ENCODE measurements at regions not wholly inside any gene's neighbourhood (a gene's known extent, or its start where the extent isn't known, plus 50 kb on each side); places are given as distances from the start of the nearest gene placed in this dataset.

- H3K4me3 ChIP-seq, result no peak overlapping the region
- DNase-seq, result no peak
- peak overlapping the region in 1 of 4 donors; percentile 11 for H3K27ac ChIP-seq
- no peaks in the 10 kb centered on the region for H3K27me3 ChIP-seq
- H3K4me1 ChIP-seq, result peaks cover 0 to 13% (median 0%) of the 10 kb centered on the region in 4 donors
- H3K9me3 ChIP-seq, result no peaks in the 10 kb centered on the region
- WGBS, 2 donors (ENCODE audit: low coverage in 1 of 2), result 69% methylated on average over 6 of the region's 6 CpGs; no CpG with 5 or more reads in 1 of the 2 donors
- intact Hi-C loops (cut with DNase I; ENCODE audit: low total_unique reads) (no loop called here), in situ Hi-C loops (cut with MboI; ENCODE audit: low pct_ligation_motif_present in 1 of 4, low pct_unique_long_range_greater_than_20kb in 1 of 4, low sequenced_read_pairs in 3 of 4) (loop anchor here in 1 of 4 donors (10.0 kb wide), 1 partner anchor 94 kb away; no protein-coding TSS in a partner anchor)
- TF ChIP-seq POLR2AphosphoS5 (IDR thresholded peaks at IDR 0.05), result no peak
- no peaks in the 10 kb centered on the region for H3K36me3 ChIP-seq
These were observed 109.9 kb downstream of the DAD1 start for GRCh38 chr14:22479132-22479531.

DNA sequence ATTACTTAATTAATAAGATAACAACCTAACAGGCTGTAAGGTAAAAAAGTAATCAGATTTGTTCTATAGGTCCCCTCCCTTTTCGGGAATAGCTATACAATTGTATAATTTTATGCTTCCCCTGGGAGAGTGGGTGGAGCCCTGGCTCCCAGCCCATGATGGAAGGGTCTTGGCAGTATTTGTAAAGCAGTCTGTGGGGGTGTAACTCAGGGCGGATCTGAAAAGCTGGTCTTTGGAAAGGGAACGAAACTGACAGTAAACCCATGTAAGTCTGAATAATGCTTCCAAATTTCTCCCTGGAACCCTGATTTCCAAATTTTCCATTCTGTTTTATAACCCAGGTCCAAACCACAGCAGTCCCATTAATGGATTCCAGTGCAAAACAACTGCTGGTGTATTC is 110.4 kb downstream of the DAD1 start:
- peaks cover 0 to 13% (median 0%) of the 10 kb centered on the region in 4 donors for H3K4me1 ChIP-seq
- no peak overlapping the region for H3K4me3 ChIP-seq
- H3K9me3 ChIP-seq, result no peaks in the 10 kb centered on the region
- H3K27me3 ChIP-seq, result no peaks in the 10 kb centered on the region
- WGBS, 2 donors (ENCODE audit: low coverage in 1 of 2), result 23 to 39% methylated on average over 3 of the region's 3 CpGs
- no peaks in the 10 kb centered on the region for H3K36me3 ChIP-seq
- in situ Hi-C loops (cut with MboI; ENCODE audit: low pct_ligation_motif_present in 1 of 4, low pct_unique_long_range_greater_than_20kb in 1 of 4, low sequenced_read_pairs in 3 of 4), result loop anchor here in 1 of 4 donors (10.0 kb wide), 1 partner anchor 94 kb away; no protein-coding TSS in a partner anchor
- H3K27ac ChIP-seq, result no peak overlapping the region
- intact Hi-C loops (cut with DNase I; ENCODE audit: low total_unique reads), result no loop called here
- TF ChIP-seq, protein P1, sequence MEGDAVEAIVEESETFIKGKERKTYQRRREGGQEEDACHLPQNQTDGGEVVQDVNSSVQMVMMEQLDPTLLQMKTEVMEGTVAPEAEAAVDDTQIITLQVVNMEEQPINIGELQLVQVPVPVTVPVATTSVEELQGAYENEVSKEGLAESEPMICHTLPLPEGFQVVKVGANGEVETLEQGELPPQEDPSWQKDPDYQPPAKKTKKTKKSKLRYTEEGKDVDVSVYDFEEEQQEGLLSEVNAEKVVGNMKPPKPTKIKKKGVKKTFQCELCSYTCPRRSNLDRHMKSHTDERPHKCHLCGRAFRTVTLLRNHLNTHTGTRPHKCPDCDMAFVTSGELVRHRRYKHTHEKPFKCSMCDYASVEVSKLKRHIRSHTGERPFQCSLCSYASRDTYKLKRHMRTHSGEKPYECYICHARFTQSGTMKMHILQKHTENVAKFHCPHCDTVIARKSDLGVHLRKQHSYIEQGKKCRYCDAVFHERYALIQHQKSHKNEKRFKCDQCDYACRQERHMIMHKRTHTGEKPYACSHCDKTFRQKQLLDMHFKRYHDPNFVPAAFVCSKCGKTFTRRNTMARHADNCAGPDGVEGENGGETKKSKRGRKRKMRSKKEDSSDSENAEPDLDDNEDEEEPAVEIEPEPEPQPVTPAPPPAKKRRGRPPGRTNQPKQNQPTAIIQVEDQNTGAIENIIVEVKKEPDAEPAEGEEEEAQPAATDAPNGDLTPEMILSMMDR (IDR thresholded peaks at IDR 0.05), result no peak
- no peak for TF ChIP-seq EP300 (IDR thresholded peaks at IDR 0.05; ENCODE audit: low read depth)
- TF ChIP-seq POLR2A (IDR thresholded peaks at IDR 0.05), result no peak
- no peak for TF ChIP-seq POLR2AphosphoS5 (IDR thresholded peaks at IDR 0.05)
- no peak for DNase-seq

DNA sequence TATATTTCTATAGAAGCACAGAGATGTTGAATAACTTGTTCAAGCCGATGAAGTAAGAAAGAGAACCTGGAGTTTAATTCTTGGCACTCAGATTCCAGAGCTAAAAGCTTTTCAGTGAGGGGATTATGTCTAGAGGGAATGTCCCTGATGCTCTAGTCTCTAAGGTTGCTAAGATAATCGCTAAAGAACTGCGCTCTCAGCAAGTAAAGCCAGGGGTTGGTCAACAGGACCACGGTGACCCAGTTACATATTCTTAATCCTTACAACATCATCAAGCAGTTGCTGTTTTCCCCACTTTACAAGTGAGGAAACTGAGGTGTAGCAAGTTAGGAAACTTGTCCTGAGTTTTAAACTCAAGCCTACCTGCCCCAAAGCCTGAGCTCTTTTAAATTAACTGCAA is 110.8 kb downstream of the DAD1 start:
- no peak for DNase-seq
- Histone ChIP-seq H3K9me3 (no peaks in the 10 kb centered on the region), H3K4me1 (peaks cover 0 to 13% (median 0%) of the 10 kb centered on the region in 4 donors), H3K4me3 (no peak overlapping the region), H3K27me3 (no peaks in the 10 kb centered on the region), H3K27ac (no peak overlapping the region), H3K36me3 (no peaks in the 10 kb centered on the region)
- in situ Hi-C loops (cut with MboI; ENCODE audit: low pct_ligation_motif_present in 1 of 4, low pct_unique_long_range_greater_than_20kb in 1 of 4, low sequenced_read_pairs in 3 of 4), result loop anchor here in 1 of 4 donors (10.0 kb wide), 1 partner anchor 93 kb away; no protein-coding TSS in a partner anchor
- intact Hi-C loops (cut with DNase I; ENCODE audit: low total_unique reads), result no loop called here
- WGBS, 2 donors (ENCODE audit: low coverage in 1 of 2), result 57 to 73% methylated on average over 1 to 4 of the region's 4 CpGs
- TF ChIP-seq POLR2AphosphoS5 (IDR thresholded peaks at IDR 0.05), result no peak
- no peak for TF ChIP-seq EP300 (IDR thresholded peaks at IDR 0.05; ENCODE audit: low read depth)
- TF ChIP-seq, protein P1 (IDR thresholded peaks at IDR 0.05), result no peak
- TF ChIP-seq POLR2A (IDR thresholded peaks at IDR 0.05), result no peak

- Histone ChIP-seq H3K36me3 (no peaks in the 10 kb centered on the region), H3K9me3 (no peaks in the 10 kb centered on the region), H3K4me1 (peaks cover 0 to 13% (median 0%) of the 10 kb centered on the region in 4 donors), H3K27me3 (no peaks in the 10 kb centered on the region), H3K4me3 (no peak overlapping the region), H3K27ac (no peak overlapping the region)
- intact Hi-C loops (cut with DNase I; ENCODE audit: low total_unique reads), result no loop called here
- DNase-seq, result no peak
- in situ Hi-C loops (cut with MboI; ENCODE audit: low pct_ligation_motif_present in 1 of 4, low pct_unique_long_range_greater_than_20kb in 1 of 4, low sequenced_read_pairs in 3 of 4), result loop anchor here in 1 of 4 donors (10.0 kb wide), 1 partner anchor 93 kb away; no protein-coding TSS in a partner anchor
- TF ChIP-seq POLR2A (IDR thresholded peaks at IDR 0.05) (no peak), EP300 (IDR thresholded peaks at IDR 0.05; ENCODE audit: low read depth) (no peak), POLR2AphosphoS5 (IDR thresholded peaks at IDR 0.05) (no peak)
- TF ChIP-seq, protein P1 (IDR thresholded peaks at IDR 0.05), result no peak
- 74 to 75% methylated on average over 4 to 5 of the region's 5 CpGs for WGBS, 2 donors (ENCODE audit: low coverage in 1 of 2)
These were observed 111.3 kb downstream of the DAD1 start for GRCh38 chr14:22477569-22478194.
